ENCODE measurements at regions not wholly inside any gene's neighbourhood (a gene's known extent, or its start where the extent isn't known, plus 50 kb on each side); places are given as distances from the start of the nearest gene placed in this dataset.
"Not testable (repeated sequence)": the region's sequence is repeated elsewhere in the genome, so short reads cannot be mapped to it uniquely, and the experiment has no call there.

- no peak for DNase-seq (ENCODE audit: low read depth in 2 of 2)
These were observed 133.8 kb upstream of the TLE3 start for GRCh38 chr15:70231484-70231883.

GRCh38 chr15:70227918-70228317 lies 130.2 kb upstream of the TLE3 start:
- not testable (repeated sequence) for DNase-seq (ENCODE audit: low read depth in 2 of 2)

GRCh38 chr15:70227147-70227546 lies 129.4 kb upstream of the TLE3 start:
- DNase-seq (ENCODE audit: low read depth in 2 of 2), result no peak

GRCh38 chr15:70226337-70226980 lies 128.7 kb upstream of the TLE3 start:
- DNase-seq (ENCODE audit: low read depth in 2 of 2), result no peak

GRCh38 chr15:70225416-70225815 lies 127.7 kb upstream of the TLE3 start:
- no peak for DNase-seq (ENCODE audit: low read depth in 2 of 2)

GRCh38 chr15:70222606-70223005 lies 124.9 kb upstream of the TLE3 start:
- no peak for DNase-seq (ENCODE audit: low read depth in 2 of 2)

GRCh38 chr15:70220490-70221096 lies 122.9 kb upstream of the TLE3 start:
- DNase-seq (ENCODE audit: low read depth in 2 of 2), result no peak

GRCh38 chr15:70219966-70220365 lies 122.2 kb upstream of the TLE3 start:
- no peak for DNase-seq (ENCODE audit: low read depth in 2 of 2)

- no peak for DNase-seq (ENCODE audit: low read depth in 2 of 2)
These were observed 121.7 kb upstream of the TLE3 start for GRCh38 chr15:70219256-70219895.

- DNase-seq (ENCODE audit: low read depth in 2 of 2), result no peak
These were observed 119.8 kb upstream of the TLE3 start for GRCh38 chr15:70217226-70218160.

GRCh38 chr15:70215951-70216350 lies 118.2 kb upstream of the TLE3 start:
- DNase-seq (ENCODE audit: low read depth in 2 of 2), result no peak

- DNase-seq (ENCODE audit: low read depth in 2 of 2), result no peak
These were observed 117.4 kb upstream of the TLE3 start for GRCh38 chr15:70214941-70215635.

- no peak for DNase-seq (ENCODE audit: low read depth in 2 of 2)
These were observed 116.6 kb upstream of the TLE3 start for GRCh38 chr15:70214276-70214675.

GRCh38 chr15:70213794-70214193 lies 116.1 kb upstream of the TLE3 start:
- no peak for DNase-seq (ENCODE audit: low read depth in 2 of 2)

GRCh38 chr15:70212963-70213315 lies 115.2 kb upstream of the TLE3 start:
- DNase-seq (ENCODE audit: low read depth in 2 of 2), result no peak

GRCh38 chr15:70212286-70212962 lies 114.7 kb upstream of the TLE3 start:
- no peak for DNase-seq (ENCODE audit: low read depth in 2 of 2)

- DNase-seq (ENCODE audit: low read depth in 2 of 2), result no peak
These were observed 112.8 kb upstream of the TLE3 start for GRCh38 chr15:70210528-70210927.

- DNase-seq (ENCODE audit: low read depth in 2 of 2), result no peak
These were observed 112.4 kb upstream of the TLE3 start for GRCh38 chr15:70210076-70210475.

- DNase-seq (ENCODE audit: low read depth in 2 of 2), result no peak
These were observed 111.8 kb upstream of the TLE3 start for GRCh38 chr15:70209499-70209898.

- DNase-seq (ENCODE audit: low read depth in 2 of 2), result no peak
These were observed 110.6 kb upstream of the TLE3 start for GRCh38 chr15:70208332-70208731.

GRCh38 chr15:70206668-70207067 lies 109.0 kb upstream of the TLE3 start:
- no peak for DNase-seq (ENCODE audit: low read depth in 2 of 2)

Measured in stimulated activated CD4-positive, alpha-beta T cell treated with anti-CD3 and anti-CD28 coated beads, Interleukin-1b, Interleukin-23, amount 100 ng/mL, for 1 hour (primary cell).